Stimulated activated CD8-positive, alpha-beta memory T cell treated with anti-CD3 and anti-CD28 coated beads, Interleukin-2, amount 100 ng/mL, for 48 hours (primary cell): ENCODE measurements at regions not wholly inside any gene's neighbourhood (a gene's known extent, or its start where the extent isn't known, plus 50 kb on each side); places are given as distances from the start of the nearest gene placed in this dataset.
"Not testable (repeated sequence)": the region's sequence is repeated elsewhere in the genome, so short reads cannot be mapped to it uniquely, and the experiment has no call there.

Experiments
- DNase-seq, 2 donors: peaks; one replicate each; pipeline ENCODE4 v3.0.0-alpha.2; 2020; ENCODE audit warnings: low read depth in 2 of 2

GRCh38 chr9:80489329-80489728 lies 917.6 kb downstream of the TLE4 start:
- DNase-seq: no peak

- DNase-seq: no peak
Measured at GRCh38 chr9:80485420-80486250, 913.9 kb downstream of the TLE4 start.

- not testable (repeated sequence) for DNase-seq
Measured at GRCh38 chr9:80482251-80482650, 910.5 kb downstream of the TLE4 start.

- DNase-seq: no peak
Measured at GRCh38 chr9:80467632-80468031, 895.9 kb downstream of the TLE4 start.

- DNase-seq: no peak
Measured at GRCh38 chr9:80465556-80465955, 893.8 kb downstream of the TLE4 start.

- no peak for DNase-seq
Measured at GRCh38 chr9:80449513-80449912, 877.7 kb downstream of the TLE4 start.

GRCh38 chr9:80448996-80449395 lies 877.2 kb downstream of the TLE4 start:
- DNase-seq: no peak

GRCh38 chr9:80447876-80448275 lies 876.1 kb downstream of the TLE4 start:
- DNase-seq: no peak

GRCh38 chr9:80440724-80441123 lies 869.0 kb downstream of the TLE4 start:
- DNase-seq: no peak

- no peak for DNase-seq
Measured at GRCh38 chr9:80437825-80438224, 866.1 kb downstream of the TLE4 start.

- DNase-seq: no peak
Measured at GRCh38 chr9:80437091-80437640, 865.4 kb downstream of the TLE4 start.

GRCh38 chr9:80435591-80435990 lies 863.8 kb downstream of the TLE4 start:
- DNase-seq: no peak

GRCh38 chr9:80426992-80427391 lies 855.2 kb downstream of the TLE4 start:
- no peak for DNase-seq

GRCh38 chr9:80417211-80417773 lies 845.5 kb downstream of the TLE4 start:
- no peak for DNase-seq

GRCh38 chr9:80410106-80410505 lies 838.3 kb downstream of the TLE4 start:
- no peak for DNase-seq

- no peak for DNase-seq
Measured at GRCh38 chr9:80407220-80407619, 835.5 kb downstream of the TLE4 start.

GRCh38 chr9:80401243-80401642 lies 829.5 kb downstream of the TLE4 start:
- DNase-seq: no peak

- DNase-seq: no peak
Measured at GRCh38 chr9:80400624-80401230, 829.0 kb downstream of the TLE4 start.

- no peak for DNase-seq
Measured at GRCh38 chr9:80399606-80400005, 827.8 kb downstream of the TLE4 start.

GRCh38 chr9:80387828-80388227 lies 816.1 kb downstream of the TLE4 start:
- DNase-seq: no peak

- DNase-seq: no peak
Measured at GRCh38 chr9:80385246-80385645, 813.5 kb downstream of the TLE4 start.

- DNase-seq: no peak
Measured at GRCh38 chr9:80383331-80383730, 811.6 kb downstream of the TLE4 start.
